ENCODE measurements at regions not wholly inside any gene's neighbourhood (a gene's known extent, or its start where the extent isn't known, plus 50 kb on each side); places are given as distances from the start of the nearest gene placed in this dataset.
"Not testable (repeated sequence)": the region's sequence is repeated elsewhere in the genome, so short reads cannot be mapped to it uniquely, and the experiment has no call there.

- TF ChIP-seq CTCF (IDR thresholded peaks at IDR 0.05) = no peak
- Histone ChIP-seq H3K27ac (no peak overlapping the region), H3K4me3 (no peak overlapping the region)
- DNase-seq (ENCODE audit: low spot score) = no peak
Measured at GRCh38 chr13:19123502-19123901, 58.1 kb downstream of the TUBA3C start.

GRCh38 chr13:19117913-19118739 lies 63.5 kb downstream of the TUBA3C start:
- Histone ChIP-seq H3K27ac (no peak overlapping the region), H3K4me3 (no peak overlapping the region)
- TF ChIP-seq CTCF (IDR thresholded peaks at IDR 0.05) = no peak
- no peak for DNase-seq (ENCODE audit: low spot score)

- not testable (repeated sequence) for H3K27ac ChIP-seq, H3K4me3 ChIP-seq
Measured at GRCh38 chr13:19109225-19109624, 72.4 kb downstream of the TUBA3C start.

GRCh38 chr13:19103140-19103539 lies 78.5 kb downstream of the TUBA3C start:
- no peak overlapping the region for H3K27ac ChIP-seq
- no peak overlapping the region for H3K4me3 ChIP-seq
- no peak for DNase-seq (ENCODE audit: low spot score)
- no peak for TF ChIP-seq CTCF (IDR thresholded peaks at IDR 0.05)

More at GRCh38 chr13:19109225-19109624, 72.4 kb downstream of the TUBA3C start:
- DNase-seq (ENCODE audit: low spot score) = not testable (repeated sequence)

- Histone ChIP-seq H3K4me3 (no peak overlapping the region), H3K27ac (no peak overlapping the region)
- TF ChIP-seq CTCF (IDR thresholded peaks at IDR 0.05) = no peak
- no peak for DNase-seq (ENCODE audit: low spot score)
Measured at GRCh38 chr13:19093369-19093768, 88.3 kb downstream of the TUBA3C start.

- TF ChIP-seq CTCF (IDR thresholded peaks at IDR 0.05) = no peak
- no peak overlapping the region for H3K4me3 ChIP-seq
- H3K27ac ChIP-seq = no peak overlapping the region
- DNase-seq (ENCODE audit: low spot score) = no peak
Measured at GRCh38 chr13:19090495-19090894, 91.1 kb downstream of the TUBA3C start.

- no peak for TF ChIP-seq CTCF (IDR thresholded peaks at IDR 0.05)
- H3K4me3 ChIP-seq = no peak overlapping the region
- no peak overlapping the region for H3K27ac ChIP-seq
- DNase-seq (ENCODE audit: low spot score) = no peak
Measured at GRCh38 chr13:19089315-19089714, 92.3 kb downstream of the TUBA3C start.

Data from coronary artery (tissue), 2 donors.